Glutamatergic neuron (in vitro differentiated cells): ENCODE measurements at regions not wholly inside any gene's neighbourhood (a gene's known extent, or its start where the extent isn't known, plus 50 kb on each side); places are given as distances from the start of the nearest gene placed in this dataset.

Experiments
- DNase-seq: peaks from one replicate; pipeline ENCODE4 v3.0.0; 2022
- H3K27ac Mint-ChIP-seq: one replicate; pipeline ENCODE4 v1.8.0; 2020; ENCODE audit warnings: mild to moderate bottlenecking, mixed read lengths, inconsistent platforms; ENCODE audit not compliant: unreplicated experiment
- H3K27me3 Mint-ChIP-seq: one replicate; pipeline ENCODE4 v1.8.0; 2020; ENCODE audit warnings: mild to moderate bottlenecking, moderate library complexity, mixed read lengths, inconsistent platforms; ENCODE audit not compliant: unreplicated experiment
- H3K36me3 Mint-ChIP-seq: one replicate; pipeline ENCODE4 v1.8.0; 2020; ENCODE audit warnings: mild to moderate bottlenecking, mixed read lengths, inconsistent platforms; ENCODE audit not compliant: unreplicated experiment
- H3K4me1 Mint-ChIP-seq: one replicate; pipeline ENCODE4 v1.8.0; 2020; ENCODE audit warnings: mild to moderate bottlenecking, low read depth, mixed read lengths, inconsistent platforms; ENCODE audit not compliant: unreplicated experiment
- H3K4me3 Mint-ChIP-seq: one replicate; pipeline ENCODE4 v1.8.0; 2020; ENCODE audit warnings: mild to moderate bottlenecking, mixed read lengths, inconsistent platforms; ENCODE audit not compliant: unreplicated experiment
- H3K9me3 Mint-ChIP-seq: one replicate; pipeline ENCODE4 v1.8.0; 2020; ENCODE audit warnings: mild to moderate bottlenecking, moderate library complexity, mixed read lengths, inconsistent platforms; ENCODE audit not compliant: unreplicated experiment
- CTCF ChIP-seq: fragments of 200-600 bp; sonication (generic); IDR thresholded peaks from one replicate; pipeline ENCODE4 v1.5.0; 2021; ENCODE audit not compliant: partially characterized antibody, unreplicated experiment

GRCh38 chr6:12395898-12396297 lies 105.7 kb downstream of the EDN1 start:
- Mint-ChIP-seq H3K4me3 (no peak overlapping the region), H3K4me1 (no peaks in the 10 kb centered on the region), H3K27ac (no peak overlapping the region), H3K36me3 (peaks cover 5% of the 10 kb centered on the region), H3K27me3 (peaks cover 2% of the 10 kb centered on the region), H3K9me3 (no peaks in the 10 kb centered on the region)
- DNase-seq: no peak
- TF ChIP-seq CTCF: no peak

GRCh38 chr6:12401200-12401599 lies 111.0 kb downstream of the EDN1 start:
- Mint-ChIP-seq H3K4me3 (no peak overlapping the region), H3K4me1 (no peaks in the 10 kb centered on the region), H3K27me3 (no peaks in the 10 kb centered on the region), H3K27ac (no peak overlapping the region), H3K36me3 (peaks cover 5% of the 10 kb centered on the region), H3K9me3 (no peaks in the 10 kb centered on the region)
- DNase-seq: no peak
- no peak for TF ChIP-seq CTCF

DNA sequence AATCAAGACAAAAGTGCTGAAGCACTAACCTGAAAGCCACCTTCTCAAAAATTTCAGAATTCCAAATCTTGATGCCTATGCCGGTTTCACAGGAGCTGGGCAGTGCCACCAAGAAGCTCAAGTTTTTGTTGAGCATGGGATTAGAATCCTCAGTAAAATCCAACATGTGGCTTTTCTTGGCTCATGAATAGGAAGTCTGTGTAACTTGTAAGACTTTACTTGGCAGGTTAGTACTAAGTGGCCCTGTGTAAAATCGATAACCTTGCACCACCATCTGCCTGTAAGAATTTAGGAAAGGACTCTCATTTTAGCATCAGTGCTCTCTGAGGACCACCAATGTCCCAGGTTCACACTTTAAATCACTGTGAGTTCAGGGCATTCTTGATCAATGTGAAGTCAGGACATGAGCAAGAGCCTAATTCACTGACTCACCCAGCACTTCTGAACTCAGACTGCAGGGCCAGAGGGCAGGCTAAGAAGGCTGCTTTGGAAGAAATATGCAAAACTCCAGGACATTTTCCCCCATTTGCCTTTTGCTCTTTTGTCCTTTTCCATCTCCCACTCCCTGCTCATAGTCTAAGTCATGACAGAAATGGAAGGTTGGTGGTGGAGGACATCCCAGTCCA lies 113.2 kb downstream of the EDN1 start:
- no peak overlapping the region for H3K27ac Mint-ChIP-seq
- no peaks in the 10 kb centered on the region for H3K9me3 Mint-ChIP-seq
- peaks cover 5% of the 10 kb centered on the region for H3K36me3 Mint-ChIP-seq
- no peaks in the 10 kb centered on the region for H3K4me1 Mint-ChIP-seq
- DNase-seq: no peak
- TF ChIP-seq CTCF: no peak
- no peaks in the 10 kb centered on the region for H3K27me3 Mint-ChIP-seq
- no peak overlapping the region for H3K4me3 Mint-ChIP-seq

GRCh38 chr6:12403947-12404647 lies 113.9 kb downstream of the EDN1 start:
- no peak for TF ChIP-seq CTCF
- no peak for DNase-seq
- no peak overlapping the region for H3K27ac Mint-ChIP-seq
- H3K27me3 Mint-ChIP-seq: no peaks in the 10 kb centered on the region
- H3K36me3 Mint-ChIP-seq: peaks cover 4% of the 10 kb centered on the region
- H3K4me3 Mint-ChIP-seq: no peak overlapping the region
- H3K4me1 Mint-ChIP-seq: no peaks in the 10 kb centered on the region
- H3K9me3 Mint-ChIP-seq: no peaks in the 10 kb centered on the region

GRCh38 chr6:12404651-12405050 lies 114.5 kb downstream of the EDN1 start:
- Mint-ChIP-seq H3K27ac (no peak overlapping the region), H3K9me3 (no peaks in the 10 kb centered on the region), H3K27me3 (no peaks in the 10 kb centered on the region), H3K36me3 (no peaks in the 10 kb centered on the region), H3K4me1 (no peaks in the 10 kb centered on the region), H3K4me3 (no peak overlapping the region)
- no peak for DNase-seq
- no peak for TF ChIP-seq CTCF
